Spleen (tissue), 11 donors: ENCODE measurements at regions not wholly inside any gene's neighbourhood (a gene's known extent, or its start where the extent isn't known, plus 50 kb on each side); places are given as distances from the start of the nearest gene placed in this dataset.

Experiments used
- DNase-seq: peaks from one replicate; pipeline ENCODE4 v3.0.0-alpha.2; 2020
- H3K27ac ChIP-seq, 8 donors: fragments of 200-600 bp; sonication (generic) in 7 of 8; 1 replicate in 4 of 8; 2 replicates in 4 of 8; pipeline versions ENCODE4 v1.5.0 to v1.8.0; 2016 to 2021; ENCODE audit warnings: inconsistent platforms in 4 of 8, mild to moderate bottlenecking in 4 of 8, moderate library complexity in 1 of 8
- H3K27me3 ChIP-seq, 7 donors: fragments of 200-600 bp; sonication (generic) in 6 of 7; replicated peaks in 1 of 7; 1 replicate in 4 of 7; 2 replicates in 3 of 7; pipeline versions ENCODE4 v1.5.0 to v1.8.0; 2016 to 2021; ENCODE audit warnings: inconsistent platforms in 3 of 7, mild to moderate bottlenecking in 1 of 7
- H3K36me3 ChIP-seq, 6 donors: fragments of 200-600 bp; sonication (generic) in 5 of 6; 1 replicate in 4 of 6; 2 replicates in 2 of 6; pipeline versions ENCODE4 v1.5.0 to v1.8.0; 2016 to 2021; ENCODE audit warnings: inconsistent platforms in 2 of 6
- H3K4me1 ChIP-seq, 6 donors: fragments of 200-600 bp; sonication (generic) in 5 of 6; 1 replicate in 3 of 6; 2 replicates in 3 of 6; pipeline versions ENCODE4 v1.5.0 to v1.8.0; 2016 to 2021; ENCODE audit warnings: inconsistent platforms in 3 of 6
- H3K4me3 ChIP-seq, 8 donors: fragments of 200-600 bp; sonication (generic) in 7 of 8; 1 replicate in 4 of 8; 2 replicates in 4 of 8; pipeline versions ENCODE4 v1.5.0 to v1.8.0; 2016 to 2021; ENCODE audit warnings: inconsistent platforms in 4 of 8, mild to moderate bottlenecking in 4 of 8, moderate library complexity in 2 of 8
- H3K9me3 ChIP-seq, 8 donors: fragments of 200-600 bp; sonication (generic) in 7 of 8; 1 replicate in 4 of 8; 2 replicates in 4 of 8; pipeline versions ENCODE4 v1.5.0 to v1.8.0; 2016 to 2021; ENCODE audit warnings: inconsistent platforms in 4 of 8
- POLR2A ChIP-seq, 3 donors: fragments of 450-650 bp; IDR thresholded peaks; one replicate each; pipeline ENCODE4 v1.5.1; 2017; ENCODE audit warnings: antibody characterized with exemption in 3 of 3, mild to moderate bottlenecking in 1 of 3
- POLR2AphosphoS5 ChIP-seq, 3 donors: sonication (generic); formaldehyde crosslinking; IDR thresholded peaks; one replicate each; pipeline ENCODE4 v1.5.1; 2017; ENCODE audit warnings: antibody characterized with exemption in 3 of 3
- WGBS, 5 donors: extraction: QIAGEN DNeasy Blood & Tissue Kit in 3 of 5; methylation state at CpG; one replicate each; pipeline versions ENCODE4 v1.1.5 to v1.1.7; 2013 to 2018; 5-methylcytosine and 5-hydroxymethylcytosine counted together
- intact Hi-C: fragments of 100-400 bp; cut with DNase I; formaldehyde crosslinking; loops from one replicate; pipeline ENCODE4 v1.15.0; 2023; ENCODE audit warnings: low total_unique reads
- TF ChIP-seq, protein P1 (sequence below), 11 experiments: fragments of 200-600 bp in 7 of 11; fragments of 450-650 bp in 4 of 11; sonication (generic) in 4 of 11; IDR thresholded peaks in 8 of 11; conservative IDR thresholded peaks in 3 of 11; 1 replicate in 7 of 11; 2 replicates in 4 of 11; pipeline versions ENCODE4 v1.4.0 to v1.8.0; 2016 to 2021; ENCODE audit warnings: antibody characterized with exemption in 11 of 11, inconsistent platforms in 4 of 11, mild to moderate bottlenecking in 1 of 11
- donor health status: healthy with polysubstance abuse.
- donor health status: DM: no; HTN: no; CAD: no; lungs with moderate emphysema.
- donor health status: DM: no; HTN: no; CAD: no.
- donor health status: Bipolar disorder and iron deficiency.
- donor health status: healthy.
- donor health status: DM: no; HTN: no; CAD: no.
- donor health status: DM: yes; HTN: yes; CAD: no.

DNA sequence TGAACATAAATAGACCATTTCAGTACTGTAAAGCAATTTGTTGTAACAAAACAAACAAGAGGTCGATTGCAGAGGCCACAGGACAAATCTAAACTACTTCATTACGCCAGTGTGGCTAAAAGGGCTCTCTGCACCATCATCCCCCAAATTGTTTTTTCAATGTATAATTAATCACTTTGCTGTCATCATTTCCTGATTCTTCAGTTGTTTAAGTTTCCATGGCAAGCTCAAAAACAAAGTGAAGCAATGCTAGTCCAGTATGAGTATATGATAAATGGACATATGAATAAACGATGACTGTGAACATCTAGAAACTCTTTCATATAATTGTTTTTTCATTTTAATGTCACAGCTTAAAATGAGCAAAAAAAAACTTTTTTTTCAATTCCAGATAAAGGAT, 235.4 kb upstream of the FGF13 start:
- H3K9me3 ChIP-seq = no peaks in the 10 kb centered on the region
- no peaks in the 10 kb centered on the region for H3K36me3 ChIP-seq
- H3K4me1 ChIP-seq = no peaks in the 10 kb centered on the region
- H3K27ac ChIP-seq = no peak overlapping the region
- no peaks in the 10 kb centered on the region for H3K27me3 ChIP-seq
- intact Hi-C loops = no loop called here
- TF ChIP-seq, protein P1, sequence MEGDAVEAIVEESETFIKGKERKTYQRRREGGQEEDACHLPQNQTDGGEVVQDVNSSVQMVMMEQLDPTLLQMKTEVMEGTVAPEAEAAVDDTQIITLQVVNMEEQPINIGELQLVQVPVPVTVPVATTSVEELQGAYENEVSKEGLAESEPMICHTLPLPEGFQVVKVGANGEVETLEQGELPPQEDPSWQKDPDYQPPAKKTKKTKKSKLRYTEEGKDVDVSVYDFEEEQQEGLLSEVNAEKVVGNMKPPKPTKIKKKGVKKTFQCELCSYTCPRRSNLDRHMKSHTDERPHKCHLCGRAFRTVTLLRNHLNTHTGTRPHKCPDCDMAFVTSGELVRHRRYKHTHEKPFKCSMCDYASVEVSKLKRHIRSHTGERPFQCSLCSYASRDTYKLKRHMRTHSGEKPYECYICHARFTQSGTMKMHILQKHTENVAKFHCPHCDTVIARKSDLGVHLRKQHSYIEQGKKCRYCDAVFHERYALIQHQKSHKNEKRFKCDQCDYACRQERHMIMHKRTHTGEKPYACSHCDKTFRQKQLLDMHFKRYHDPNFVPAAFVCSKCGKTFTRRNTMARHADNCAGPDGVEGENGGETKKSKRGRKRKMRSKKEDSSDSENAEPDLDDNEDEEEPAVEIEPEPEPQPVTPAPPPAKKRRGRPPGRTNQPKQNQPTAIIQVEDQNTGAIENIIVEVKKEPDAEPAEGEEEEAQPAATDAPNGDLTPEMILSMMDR (IDR thresholded peaks at IDR 0.05 in 8 of 11, conservative IDR thresholded peaks at IDR 0.05 in 3 of 11) = no peak
- no peak for TF ChIP-seq POLR2A (IDR thresholded peaks at IDR 0.05)
- H3K4me3 ChIP-seq = no peak overlapping the region
- DNase-seq = no peak
- WGBS, 5 donors = 44 to 53% (median 47%) methylated on average over 3 of the region's 3 CpGs

DNA sequence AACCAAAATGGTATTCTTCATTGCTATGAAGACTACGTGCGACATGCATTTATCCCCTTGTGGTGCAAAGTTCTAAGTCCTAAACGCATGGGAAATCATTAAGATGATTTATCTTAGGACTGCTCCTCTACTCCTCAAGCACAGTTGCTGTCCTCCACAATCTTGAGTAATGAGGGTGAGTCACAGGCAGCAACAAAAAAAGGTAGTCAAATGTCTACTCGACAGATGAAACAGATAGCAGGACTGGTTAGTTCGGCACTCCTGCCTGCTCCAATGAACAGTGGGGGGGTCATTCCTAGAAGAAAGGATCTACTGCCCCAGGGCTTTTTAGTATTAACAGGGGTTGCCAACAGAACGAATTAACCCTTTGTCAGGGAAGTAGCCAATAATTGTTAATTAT, 233.7 kb upstream of the FGF13 start:
- Histone ChIP-seq H3K4me3 (no peak overlapping the region), H3K36me3 (no peaks in the 10 kb centered on the region), H3K27ac (no peak overlapping the region), H3K9me3 (no peaks in the 10 kb centered on the region), H3K27me3 (no peaks in the 10 kb centered on the region), H3K4me1 (no peaks in the 10 kb centered on the region)
- no peak for DNase-seq
- 65 to 91% (median 84%) methylated on average over 6 of the region's 6 CpGs for WGBS, 5 donors
- TF ChIP-seq POLR2AphosphoS5 (IDR thresholded peaks at IDR 0.05) (no peak), POLR2A (IDR thresholded peaks at IDR 0.05) (no peak)
- TF ChIP-seq, protein P1 (IDR thresholded peaks at IDR 0.05 in 8 of 11, conservative IDR thresholded peaks at IDR 0.05 in 3 of 11) = no peak
- intact Hi-C loops = no loop called here

DNA sequence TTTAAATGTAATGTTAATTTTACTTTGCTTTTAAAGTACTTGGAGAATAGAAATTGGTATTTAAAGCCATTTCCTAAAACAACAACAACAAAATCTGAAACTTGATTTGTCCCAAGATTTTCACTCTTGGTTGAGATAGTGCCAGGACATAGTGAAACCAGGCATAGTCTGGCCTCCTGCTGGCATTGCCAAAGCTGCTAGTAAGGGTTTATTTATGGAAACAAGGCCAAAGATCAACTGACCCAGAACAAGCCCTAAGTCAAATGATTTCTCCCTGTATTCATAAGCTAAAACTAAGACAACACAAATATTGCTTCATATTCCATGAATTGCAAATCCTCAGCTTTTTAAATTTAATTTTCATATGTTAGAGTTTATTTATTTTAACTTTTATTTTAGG, 227.5 kb upstream of the FGF13 start:
- Histone ChIP-seq H3K9me3 (no peaks in the 10 kb centered on the region), H3K4me1 (no peaks in the 10 kb centered on the region), H3K27me3 (no peaks in the 10 kb centered on the region), H3K36me3 (no peaks in the 10 kb centered on the region), H3K27ac (no peak overlapping the region), H3K4me3 (no peak overlapping the region)
- intact Hi-C loops = no loop called here
- no peak for TF ChIP-seq POLR2AphosphoS5 (IDR thresholded peaks at IDR 0.05)
- TF ChIP-seq, protein P1 (IDR thresholded peaks at IDR 0.05 in 8 of 11, conservative IDR thresholded peaks at IDR 0.05 in 3 of 11) = no peak
- no peak for TF ChIP-seq POLR2A (IDR thresholded peaks at IDR 0.05)
- DNase-seq = no peak

DNA sequence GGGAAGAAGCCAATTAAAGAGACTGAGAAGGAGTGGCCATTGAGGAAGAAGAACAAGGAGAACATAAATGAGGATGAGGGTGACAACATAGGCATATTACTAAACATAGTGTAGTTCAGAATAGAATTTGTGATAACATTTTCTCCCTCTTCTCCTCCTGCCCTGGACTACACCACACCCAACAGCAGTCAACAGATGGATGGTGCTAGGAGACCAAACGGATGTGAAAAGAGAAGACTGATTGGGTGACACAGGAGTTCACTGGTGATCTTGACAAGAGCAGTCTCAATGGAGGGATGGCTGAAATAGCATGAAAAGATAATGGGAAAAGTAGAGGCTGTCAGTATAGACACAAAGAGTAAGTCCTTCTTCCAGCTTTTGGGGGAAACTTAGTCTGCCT, 226.5 kb upstream of the FGF13 start:
- no peaks in the 10 kb centered on the region for H3K36me3 ChIP-seq
- WGBS, 5 donors = 41 to 92% (median 73%) methylated on average over 1 of the region's 1 CpG
- H3K4me3 ChIP-seq = no peak overlapping the region
- intact Hi-C loops = no loop called here
- no peaks in the 10 kb centered on the region for H3K4me1 ChIP-seq
- no peaks in the 10 kb centered on the region for H3K9me3 ChIP-seq
- no peak for TF ChIP-seq POLR2AphosphoS5 (IDR thresholded peaks at IDR 0.05)
- TF ChIP-seq POLR2A (IDR thresholded peaks at IDR 0.05) = no peak
- TF ChIP-seq, protein P1 (IDR thresholded peaks at IDR 0.05 in 8 of 11, conservative IDR thresholded peaks at IDR 0.05 in 3 of 11) = no peak
- DNase-seq = no peak
- no peaks in the 10 kb centered on the region for H3K27me3 ChIP-seq
- H3K27ac ChIP-seq = no peak overlapping the region
